H1 (cell line): ENCODE measurements at regions not wholly inside any gene's neighbourhood (a gene's known extent, or its start where the extent isn't known, plus 50 kb on each side); places are given as distances from the start of the nearest gene placed in this dataset.

Experiments used
- SIX5 ChIP-seq: IDR thresholded peaks from 2 replicates; pipeline ENCODE4 v1.6.1; 2011; ENCODE audit warnings: mild to moderate bottlenecking, low read depth, low read length
- SP2 ChIP-seq: IDR thresholded peaks from 2 replicates; pipeline ENCODE4 v1.6.1; 2012; ENCODE audit warnings: mild to moderate bottlenecking, low read length, inconsistent platforms
- ZNF274 ChIP-seq: IDR thresholded peaks from 2 replicates; pipeline ENCODE4 v1.7.0; 2012; ENCODE audit warnings: low read length, borderline replicate concordance; ENCODE audit errors: extremely low read depth

GRCh38 chr18:2114289-2114688, 457.0 kb downstream of the METTL4 start (continued):
- TF ChIP-seq ZNF274 (no peak), SP2 (no peak), SIX5 (no peak)
